ENCODE measurements at regions not wholly inside any gene's neighbourhood (a gene's known extent, or its start where the extent isn't known, plus 50 kb on each side); places are given as distances from the start of the nearest gene placed in this dataset.
"Not testable (repeated sequence)": the region's sequence is repeated elsewhere in the genome, so short reads cannot be mapped to it uniquely, and the experiment has no call there.

- DNase-seq (ENCODE audit: low spot score), result not testable (repeated sequence)
Measured at GRCh38 chr10:105727586-105727985, 1086.5 kb downstream of the SORCS3 start.

DNA sequence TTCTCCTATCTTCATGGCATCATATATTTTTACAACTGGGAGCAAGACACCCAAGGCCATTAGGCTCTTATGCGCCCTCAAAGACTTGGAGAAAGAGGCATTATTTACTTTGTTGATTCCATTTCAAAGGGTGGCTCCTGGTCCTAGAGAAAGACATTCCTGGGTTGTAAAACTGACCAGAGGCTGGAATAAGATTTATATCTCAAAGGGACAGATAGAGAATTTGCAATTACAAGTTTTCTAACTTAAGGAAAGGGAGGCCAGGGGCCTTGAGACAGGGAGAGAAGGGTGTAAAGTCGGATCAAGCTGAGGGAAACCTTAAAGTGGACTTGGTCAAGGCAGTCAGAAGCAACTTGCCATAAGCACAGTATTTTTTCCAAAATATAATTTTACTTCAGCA lies 1086.0 kb downstream of the SORCS3 start:
- DNase-seq (ENCODE audit: low spot score), result no peak

DNA sequence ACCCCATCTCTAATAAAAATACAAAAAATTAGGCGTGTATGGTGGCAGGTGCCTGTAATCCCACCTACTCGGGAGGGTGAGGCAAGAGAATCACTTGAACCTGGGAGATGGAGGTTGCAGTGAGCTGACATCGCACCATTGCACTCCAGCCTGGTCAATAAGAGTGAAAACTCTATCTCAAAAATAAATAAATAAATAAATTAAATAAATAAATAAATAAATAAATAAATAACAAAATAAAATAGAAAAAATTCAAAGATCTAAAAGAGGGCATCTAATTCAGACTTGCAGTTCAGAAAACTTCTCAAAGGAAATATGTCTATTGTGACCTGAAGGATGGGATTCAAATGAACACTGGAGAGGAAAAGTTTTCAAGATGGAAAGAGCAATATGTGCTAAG lies 1085.1 kb downstream of the SORCS3 start:
- no peak for DNase-seq (ENCODE audit: low spot score)

GRCh38 chr10:105725007-105725406 lies 1083.9 kb downstream of the SORCS3 start:
- no peak for DNase-seq (ENCODE audit: low spot score)

GRCh38 chr10:105718207-105718995 lies 1077.3 kb downstream of the SORCS3 start:
- no peak for DNase-seq (ENCODE audit: low spot score)

DNA sequence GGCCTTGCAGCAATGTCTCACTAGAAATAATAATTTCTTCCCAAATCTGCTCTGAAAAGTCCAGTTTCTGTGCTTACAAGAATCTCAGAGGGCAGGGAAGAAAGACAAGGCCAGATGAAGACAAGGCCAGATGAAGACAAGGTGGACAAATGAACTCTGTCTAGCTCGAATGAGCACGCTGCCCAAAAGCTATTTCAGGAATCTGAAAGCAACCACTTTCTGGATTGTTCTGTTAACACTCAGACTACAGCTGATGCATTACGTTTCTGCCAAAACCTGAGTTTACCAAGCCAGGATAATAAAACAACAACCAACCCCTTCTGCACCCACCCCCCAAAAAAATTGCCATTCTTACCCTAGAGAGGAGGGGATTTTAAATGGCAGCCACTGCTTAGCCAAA lies 1073.6 kb downstream of the SORCS3 start:
- DNase-seq (ENCODE audit: low spot score), result no peak

GRCh38 chr10:105707603-105708002 lies 1066.5 kb downstream of the SORCS3 start:
- DNase-seq (ENCODE audit: low spot score), result no peak

- DNase-seq (ENCODE audit: low spot score), result no peak
Measured at GRCh38 chr10:105706281-105707026, 1065.4 kb downstream of the SORCS3 start.

DNA sequence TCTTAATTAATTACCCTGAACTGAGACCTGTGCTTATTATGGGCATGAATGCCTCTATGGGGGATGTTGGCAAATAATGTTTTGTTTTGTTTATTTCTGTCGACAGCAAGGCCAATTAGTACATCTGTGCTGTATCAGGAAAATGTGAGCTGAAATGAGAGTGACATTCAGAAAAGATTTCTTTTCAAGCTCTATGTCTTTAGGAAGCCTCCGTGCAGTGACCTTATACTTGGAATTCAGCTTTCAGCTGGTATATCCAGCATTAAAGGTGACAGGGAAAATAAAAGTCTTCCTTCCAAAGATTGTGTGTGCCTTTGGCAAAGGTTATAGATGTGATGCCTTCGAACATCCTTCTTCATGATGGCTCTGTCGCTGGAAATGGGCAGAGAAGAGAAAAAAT lies 1061.1 kb downstream of the SORCS3 start:
- no peak for DNase-seq (ENCODE audit: low spot score)

GRCh38 chr10:105700218-105700617 lies 1059.1 kb downstream of the SORCS3 start:
- no peak for DNase-seq (ENCODE audit: low spot score)

- no peak for DNase-seq (ENCODE audit: low spot score)
Measured at GRCh38 chr10:105699504-105699903, 1058.4 kb downstream of the SORCS3 start.

DNA sequence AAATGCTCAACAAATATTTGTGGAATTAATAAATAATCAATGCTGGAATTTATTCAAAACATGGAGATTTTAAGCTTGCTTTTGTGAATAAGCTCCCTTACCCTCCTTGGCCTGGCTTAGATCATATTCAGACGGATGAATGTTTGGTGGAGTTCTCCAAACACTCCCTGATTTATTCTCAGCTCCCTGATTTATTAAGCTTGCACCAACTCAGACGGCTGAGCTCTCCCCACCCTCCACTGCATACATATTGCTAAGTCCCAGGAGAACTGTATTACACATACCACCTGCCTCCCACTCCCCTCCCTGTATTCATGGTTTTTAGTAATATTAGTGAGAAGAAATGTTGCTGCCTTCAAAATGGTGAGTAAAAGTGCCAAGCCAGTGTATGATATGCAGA lies 1057.5 kb downstream of the SORCS3 start:
- no peak for DNase-seq (ENCODE audit: low spot score)

DNA sequence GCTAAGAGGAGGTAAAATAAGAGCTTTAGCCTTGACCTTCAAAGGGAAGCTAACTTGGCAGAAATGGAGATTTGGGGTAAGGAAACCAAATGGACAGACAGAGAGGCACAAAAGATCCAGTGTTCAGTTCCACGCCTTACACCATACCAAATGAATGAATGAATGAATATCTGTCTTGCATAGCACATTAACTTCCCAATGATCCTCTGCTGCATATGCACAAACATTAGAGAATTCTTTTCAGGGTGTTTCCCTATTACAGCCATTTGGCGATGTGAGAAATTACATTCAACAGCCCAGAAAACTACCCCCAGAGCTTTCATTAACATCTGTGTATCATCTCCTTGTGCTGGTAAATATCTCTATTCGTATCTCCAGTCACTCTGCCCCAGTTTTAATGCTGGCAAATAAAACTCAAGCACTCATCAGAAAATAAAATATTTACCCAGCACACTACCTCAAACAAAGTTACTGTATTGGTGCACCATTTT lies 1056.2 kb downstream of the SORCS3 start:
- DNase-seq (ENCODE audit: low spot score), result no peak

DNA sequence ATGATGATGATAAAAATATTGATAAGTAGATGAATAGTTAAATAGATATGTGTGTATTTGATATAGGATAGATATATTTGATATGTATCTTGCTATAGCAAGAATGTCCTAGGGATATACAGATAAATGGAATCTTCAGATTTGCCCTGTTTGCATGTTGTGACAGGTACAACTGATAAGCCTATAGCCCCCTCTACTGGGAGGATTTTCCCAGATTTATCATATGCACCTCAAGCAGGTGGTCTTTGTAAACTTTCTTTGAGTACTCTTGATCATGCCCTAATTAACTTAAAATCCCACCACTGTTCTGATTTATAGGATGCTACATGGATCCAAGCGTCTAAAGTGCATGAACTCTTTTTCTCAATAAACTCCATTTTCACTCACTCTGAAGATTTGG lies 1050.7 kb downstream of the SORCS3 start:
- DNase-seq (ENCODE audit: low spot score), result no peak

- DNase-seq (ENCODE audit: low spot score), result no peak
Measured at GRCh38 chr10:105682911-105683310, 1041.8 kb downstream of the SORCS3 start.

GRCh38 chr10:105681051-105681450 lies 1040.0 kb downstream of the SORCS3 start:
- DNase-seq (ENCODE audit: low spot score), result no peak

DNA sequence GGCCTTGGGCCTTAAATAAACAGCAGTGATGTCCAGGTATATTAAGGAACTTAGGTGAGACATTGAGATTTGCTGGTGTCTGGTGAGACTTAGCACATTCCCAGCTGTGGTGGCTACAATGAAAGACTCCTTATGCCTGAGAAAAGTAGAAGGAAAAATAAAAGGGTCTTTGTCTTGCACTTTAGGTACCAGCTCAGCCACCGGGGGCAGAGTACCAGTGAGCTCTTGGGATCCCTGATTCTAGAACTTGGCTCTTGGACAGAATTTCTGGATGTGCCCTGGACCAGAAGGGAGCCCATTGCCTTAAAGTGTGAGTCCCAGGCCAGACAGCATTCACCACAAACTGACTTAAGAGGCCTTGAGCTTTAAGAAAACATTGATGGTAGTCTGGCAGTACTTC lies 1038.7 kb downstream of the SORCS3 start:
- no peak for DNase-seq (ENCODE audit: low spot score)

- no peak for DNase-seq (ENCODE audit: low spot score)
Measured at GRCh38 chr10:105675333-105675732, 1034.2 kb downstream of the SORCS3 start.

DNA sequence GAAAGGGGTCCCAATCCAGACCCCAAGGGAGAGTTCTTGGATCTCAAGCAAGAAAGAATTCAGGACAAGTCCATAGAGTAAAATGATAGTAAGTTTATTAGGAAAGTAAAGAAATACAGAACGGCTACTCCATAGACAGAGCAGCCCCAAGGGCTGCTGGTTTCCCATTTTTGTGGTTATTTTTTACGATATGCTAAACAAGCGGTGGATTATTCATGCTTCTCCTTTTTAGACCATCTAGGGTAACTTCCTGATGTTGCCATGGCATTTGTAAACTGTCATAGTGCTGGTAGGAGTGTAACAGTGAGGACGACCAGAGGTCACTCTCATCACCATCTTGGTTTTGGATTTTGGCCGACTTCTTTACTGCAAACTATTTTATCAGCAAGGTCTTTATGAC lies 1033.4 kb downstream of the SORCS3 start:
- no peak for DNase-seq (ENCODE audit: low spot score)

DNA sequence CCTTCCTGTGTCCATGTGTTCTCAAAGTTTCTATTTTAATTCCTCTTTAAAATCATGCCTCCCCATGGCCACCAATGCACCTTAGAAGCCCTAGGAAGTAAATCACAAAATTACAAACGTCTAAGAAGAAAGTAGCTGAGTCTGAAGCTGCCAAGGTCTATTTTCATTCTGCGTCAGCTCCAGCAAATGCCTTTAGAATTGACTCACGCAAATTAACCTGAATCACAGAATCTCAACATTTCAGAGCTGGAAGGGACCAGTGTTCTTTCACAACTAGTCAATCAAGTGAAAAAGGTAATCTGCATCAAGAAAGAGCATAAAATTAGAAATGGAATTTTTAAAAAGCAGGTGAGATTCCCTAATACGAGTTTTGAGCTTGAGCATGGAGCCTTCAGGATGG lies 1017.6 kb downstream of the SORCS3 start:
- DNase-seq (ENCODE audit: low spot score), result no peak

GRCh38 chr10:105656856-105657255 lies 1015.8 kb downstream of the SORCS3 start:
- no peak for DNase-seq (ENCODE audit: low spot score)

GRCh38 chr10:105650306-105650705 lies 1009.2 kb downstream of the SORCS3 start:
- DNase-seq (ENCODE audit: low spot score), result no peak

DNA sequence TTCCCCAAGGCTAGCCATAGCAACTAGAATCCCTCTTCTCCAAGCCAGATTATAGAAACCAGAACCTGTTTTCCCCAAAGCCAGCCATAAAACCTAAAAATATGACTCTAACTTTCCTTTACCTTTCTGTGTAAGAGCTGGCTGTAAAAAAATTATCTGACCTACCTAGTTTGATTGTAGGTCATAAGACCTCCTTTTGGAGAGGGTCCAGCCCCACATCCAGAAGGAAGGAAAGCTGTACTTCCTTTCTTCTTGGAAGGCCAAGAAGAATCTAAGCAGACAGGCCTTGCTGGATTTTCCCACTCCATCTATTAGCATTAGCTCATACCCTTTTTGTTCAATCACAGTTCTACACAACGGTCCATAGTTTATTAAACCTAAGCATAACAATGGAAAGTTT lies 1006.3 kb downstream of the SORCS3 start:
- no peak for DNase-seq (ENCODE audit: low spot score)
